SK-N-MC (cell line): ENCODE measurements at regions not wholly inside any gene's neighbourhood (a gene's known extent, or its start where the extent isn't known, plus 50 kb on each side); places are given as distances from the start of the nearest gene placed in this dataset.

Experiments used
- EZH2 ChIP-seq: fragments of 200-600 bp; sonication (generic); IDR thresholded peaks from one replicate; pipeline ENCODE4 v1.6.1; 2017; ENCODE audit warnings: antibody characterized with exemption
- POLR2AphosphoS5 ChIP-seq: IDR thresholded peaks from 2 replicates; pipeline ENCODE4 v1.6.1; 2012; ENCODE audit warnings: mild to moderate bottlenecking, low read depth, low read length, borderline replicate concordance

- TF ChIP-seq EZH2 = no peak
- no peak for TF ChIP-seq POLR2AphosphoS5
Measured at GRCh38 chr14:30240685-30241084, 313.0 kb upstream of the PRKD1 start.
